Neuronal stem cell (in vitro differentiated cells): ENCODE measurements at regions not wholly inside any gene's neighbourhood (a gene's known extent, or its start where the extent isn't known, plus 50 kb on each side); places are given as distances from the start of the nearest gene placed in this dataset.

Source experiments
- DNase-seq: peaks from one replicate; pipeline ENCODE4 v3.0.0-alpha.2; 2013; ENCODE audit warnings: low spot score
- H2AFZ ChIP-seq: one replicate; pipeline ENCODE4 v1.6.1; 2013; ENCODE audit warnings: mild to moderate bottlenecking, low read length, inconsistent platforms
- H2AK5ac ChIP-seq: 2 replicates; pipeline ENCODE4 v1.6.1; 2013; ENCODE audit warnings: low read depth, mild to moderate bottlenecking, inconsistent platforms, low read length, moderate library complexity, mixed read lengths
- H2BK120ac ChIP-seq: 2 replicates; pipeline ENCODE4 v1.6.1; 2013; ENCODE audit warnings: low read depth, mild to moderate bottlenecking, inconsistent platforms, low read length, moderate library complexity, mixed read lengths
- H2BK12ac ChIP-seq: one replicate; pipeline ENCODE4 v1.6.1; 2013; ENCODE audit warnings: low read length, inconsistent platforms
- H2BK15ac ChIP-seq: 2 replicates; pipeline ENCODE4 v1.6.1; 2013; ENCODE audit warnings: mild to moderate bottlenecking, low read length, inconsistent platforms, mixed read lengths
- H2BK5ac ChIP-seq: one replicate; pipeline ENCODE4 v1.6.1; 2013; ENCODE audit warnings: inconsistent platforms, mild to moderate bottlenecking, low read length, moderate library complexity
- H3K14ac ChIP-seq: one replicate; pipeline ENCODE4 v1.6.1; 2013; ENCODE audit warnings: low read length, inconsistent platforms
- H3K18ac ChIP-seq: 2 replicates; pipeline ENCODE4 v1.6.1; 2013; ENCODE audit warnings: low read length, inconsistent platforms
- H3K23ac ChIP-seq: 2 replicates; pipeline ENCODE4 v1.6.1; 2013; ENCODE audit warnings: low read depth, mild to moderate bottlenecking, mixed read lengths, low read length, inconsistent platforms; ENCODE audit not compliant: poor library complexity
- H3K27ac ChIP-seq: replicated peaks from 3 replicates; pipeline ENCODE4 v1.5.1; 2013; ENCODE audit warnings: low read length, inconsistent platforms
- H3K27me3 ChIP-seq, 3 experiments: 2 replicates each; pipeline ENCODE4 v1.6.1; 2013; ENCODE audit warnings: low read length in 3 of 3, mild to moderate bottlenecking in 2 of 3, inconsistent platforms in 1 of 3, low read depth in 1 of 3, mixed read lengths in 1 of 3, moderate library complexity in 1 of 3; ENCODE audit not compliant: control insufficient read depth in 3 of 3, insufficient read depth in 3 of 3
- H3K36me3 ChIP-seq, 2 donors: replicated peaks in 1 of 2; 2 replicates each; pipeline ENCODE4 v1.6.1; 2013; ENCODE audit warnings: low read length in 2 of 2; ENCODE audit not compliant: control insufficient read depth in 2 of 2, insufficient read depth in 2 of 2
- H3K4ac ChIP-seq: 2 replicates; pipeline ENCODE4 v1.6.1; 2013; ENCODE audit warnings: inconsistent platforms, mild to moderate bottlenecking, low read length, moderate library complexity
- H3K4me1 ChIP-seq, 2 donors: 1 replicate in 1 of 2; 2 replicates in 1 of 2; pipeline ENCODE4 v1.6.1; 2013; ENCODE audit warnings: low read length in 2 of 2, low read depth in 1 of 2; ENCODE audit not compliant: control insufficient read depth in 2 of 2, insufficient read depth in 1 of 2
- H3K4me2 ChIP-seq: one replicate; pipeline ENCODE4 v1.6.1; 2013; ENCODE audit warnings: mild to moderate bottlenecking, low read length, inconsistent platforms; ENCODE audit not compliant: insufficient read depth, poor library complexity, severe bottlenecking
- H3K4me3 ChIP-seq, 2 donors: 2 replicates each; pipeline ENCODE4 v1.5.1; 2013; ENCODE audit warnings: low read length in 2 of 2, mild to moderate bottlenecking in 2 of 2, inconsistent platforms in 1 of 2, moderate library complexity in 1 of 2
- H3K79me1 ChIP-seq: one replicate; pipeline ENCODE4 v1.6.1; 2013; ENCODE audit warnings: low read depth, mild to moderate bottlenecking, inconsistent platforms, low read length, moderate library complexity
- H3K9ac ChIP-seq: one replicate; pipeline ENCODE4 v1.6.1; 2013; ENCODE audit warnings: mild to moderate bottlenecking, low read depth, low read length, inconsistent platforms; ENCODE audit not compliant: poor library complexity
- H3K9me3 ChIP-seq, 2 donors: replicated peaks in 1 of 2; 2 replicates each; pipeline versions ENCODE3 to v1.6.1; 2013; ENCODE audit warnings: low read length in 2 of 2, mild to moderate bottlenecking in 2 of 2, inconsistent platforms in 1 of 2, low read depth in 1 of 2, mixed read lengths in 1 of 2, moderate library complexity in 1 of 2; ENCODE audit not compliant: control insufficient read depth in 2 of 2, insufficient read depth in 1 of 2
- H4K8ac ChIP-seq: one replicate; pipeline ENCODE4 v1.6.1; 2013; ENCODE audit warnings: low read depth, mild to moderate bottlenecking, inconsistent platforms, low read length, moderate library complexity
- H4K91ac ChIP-seq: one replicate; pipeline ENCODE4 v1.6.1; 2013; ENCODE audit warnings: low read length, low read depth, mild to moderate bottlenecking, inconsistent platforms; ENCODE audit not compliant: poor library complexity
- WGBS, 2 donors: extraction: QIAGEN DNeasy Blood & Tissue Kit; methylation state at CpG; one replicate each; pipeline ENCODE4 v1.1.7; 2013; ENCODE audit warnings: missing lambda C conversion rate in 2 of 2, mixed read lengths in 1 of 2; ENCODE audit not compliant: insufficient read length in 2 of 2, insufficient replicate concordance in 1 of 2; ENCODE audit errors: extremely low coverage in 2 of 2; 5-methylcytosine and 5-hydroxymethylcytosine counted together

DNA sequence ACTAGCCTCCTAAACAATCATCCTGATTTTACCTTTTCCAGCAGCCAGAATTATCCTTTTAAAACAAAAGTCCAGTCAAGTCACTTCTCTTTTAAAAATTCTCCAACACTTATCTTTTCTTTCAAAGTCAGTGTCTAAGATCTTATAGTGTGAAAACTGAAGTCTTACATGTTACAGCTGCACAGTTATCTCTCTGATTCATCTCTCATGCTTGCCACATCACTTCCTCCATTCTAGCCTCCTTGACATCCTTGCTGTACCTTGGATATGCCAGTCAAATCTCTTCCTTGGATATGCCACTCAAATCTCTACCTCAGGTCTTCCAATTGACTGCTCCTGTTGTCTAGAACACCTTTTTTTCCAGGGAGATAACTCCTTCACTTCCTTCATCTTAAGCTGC lies 361.7 kb upstream of the FTMT start:
- H4K91ac ChIP-seq, result no peak overlapping the region
- no peak overlapping the region for H2BK15ac ChIP-seq
- no peaks in the 10 kb centered on the region for H3K79me1 ChIP-seq
- no peak overlapping the region for H3K9ac ChIP-seq
- H3K4ac ChIP-seq, result no peak overlapping the region
- no peaks in the 10 kb centered on the region for H3K27me3 ChIP-seq
- H2BK120ac ChIP-seq, result no peak overlapping the region
- no peak for DNase-seq
- H3K9me3 ChIP-seq, result no peaks in the 10 kb centered on the region
- H3K23ac ChIP-seq, result no peak overlapping the region
- H3K4me1 ChIP-seq, result no peaks in the 10 kb centered on the region
- no peak overlapping the region for H2BK12ac ChIP-seq
- no peak overlapping the region for H3K4me3 ChIP-seq
- H2BK5ac ChIP-seq, result no peak overlapping the region
- no peak overlapping the region for H3K27ac ChIP-seq
- no peak overlapping the region for H4K8ac ChIP-seq
- no peak overlapping the region for H3K14ac ChIP-seq
- H3K18ac ChIP-seq, result no peak overlapping the region
- H3K4me2 ChIP-seq, result no peak overlapping the region
- no peak overlapping the region for H2AK5ac ChIP-seq
- no peak overlapping the region for H2AFZ ChIP-seq
- no peaks in the 10 kb centered on the region for H3K36me3 ChIP-seq

DNA sequence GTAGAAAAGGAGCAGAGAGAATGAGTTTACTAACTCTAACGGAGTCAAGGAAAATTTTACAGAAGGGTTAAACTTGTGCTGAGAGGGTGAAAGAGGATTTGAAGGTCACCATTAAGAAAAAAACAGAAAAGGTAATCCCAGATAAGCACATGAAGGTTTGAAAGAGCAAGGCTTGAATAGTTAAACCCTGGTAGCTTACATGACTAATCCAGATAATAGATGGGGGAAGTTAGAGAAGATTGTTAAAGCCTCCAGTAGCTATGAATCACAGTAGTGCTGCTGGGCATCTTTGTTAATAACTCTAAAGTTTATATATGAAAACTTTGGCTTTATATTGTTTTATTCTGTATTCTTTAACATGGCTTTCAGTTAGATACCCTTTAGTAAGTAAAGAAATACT lies 354.5 kb upstream of the FTMT start:
- Histone ChIP-seq H2BK15ac (no peak overlapping the region), H2BK5ac (no peak overlapping the region), H3K23ac (no peak overlapping the region), H2BK120ac (no peak overlapping the region), H3K27me3 (no peaks in the 10 kb centered on the region), H4K91ac (no peak overlapping the region), H3K27ac (no peak overlapping the region), H3K4me2 (no peak overlapping the region), H3K4ac (no peak overlapping the region), H4K8ac (no peak overlapping the region), H3K9me3 (no peaks in the 10 kb centered on the region), H3K79me1 (no peaks in the 10 kb centered on the region), H3K36me3 (no peaks in the 10 kb centered on the region), H3K9ac (no peak overlapping the region), H3K14ac (no peak overlapping the region), H2BK12ac (no peak overlapping the region), H3K18ac (no peak overlapping the region), H2AFZ (no peak overlapping the region), H3K4me3 (no peak overlapping the region), H3K4me1 (peaks cover 0 to 5% of the 10 kb centered on the region in 2 donors), H2AK5ac (no peak overlapping the region)
- DNase-seq, result no peak
- no CpG with 5 or more reads among the region's 1 CpG for WGBS, 2 donors

DNA sequence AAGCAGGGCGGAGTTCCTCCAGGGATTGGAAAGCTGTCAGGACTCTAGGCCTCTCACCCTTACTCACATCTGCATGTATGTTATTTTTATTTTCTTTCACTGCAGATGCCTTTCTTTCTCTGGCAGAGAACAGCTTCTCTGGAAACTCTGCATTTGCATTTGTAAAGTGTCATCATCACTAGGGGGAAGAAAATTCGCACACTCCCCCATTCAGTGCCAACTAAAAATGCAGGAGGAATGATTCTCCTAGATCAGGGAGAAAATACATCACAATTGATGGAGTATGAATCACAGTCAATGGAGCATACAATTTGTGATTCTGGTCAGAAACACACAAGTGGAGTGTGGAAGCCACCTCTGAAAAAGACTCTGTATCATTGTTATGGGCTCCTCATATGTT lies 351.4 kb upstream of the FTMT start:
- Histone ChIP-seq H3K9me3 (no peaks in the 10 kb centered on the region), H3K79me1 (no peaks in the 10 kb centered on the region), H2BK120ac (no peak overlapping the region), H2AFZ (peak overlapping the region; percentile 32), H2BK5ac (no peak overlapping the region), H3K36me3 (no peaks in the 10 kb centered on the region), H4K91ac (no peak overlapping the region), H3K27ac (no peak overlapping the region), H3K14ac (no peak overlapping the region), H3K9ac (no peak overlapping the region), H3K4ac (no peak overlapping the region), H2BK15ac (no peak overlapping the region), H3K4me1 (peaks cover 0 to 5% of the 10 kb centered on the region in 2 donors), H2AK5ac (no peak overlapping the region), H3K4me3 (no peak overlapping the region), H4K8ac (no peak overlapping the region), H3K18ac (no peak overlapping the region), H2BK12ac (no peak overlapping the region), H3K4me2 (no peak overlapping the region), H3K27me3 (no peaks in the 10 kb centered on the region), H3K23ac (no peak overlapping the region)
- no peak for DNase-seq
- WGBS, 2 donors, result no CpG with 5 or more reads among the region's 2 CpGs

DNA sequence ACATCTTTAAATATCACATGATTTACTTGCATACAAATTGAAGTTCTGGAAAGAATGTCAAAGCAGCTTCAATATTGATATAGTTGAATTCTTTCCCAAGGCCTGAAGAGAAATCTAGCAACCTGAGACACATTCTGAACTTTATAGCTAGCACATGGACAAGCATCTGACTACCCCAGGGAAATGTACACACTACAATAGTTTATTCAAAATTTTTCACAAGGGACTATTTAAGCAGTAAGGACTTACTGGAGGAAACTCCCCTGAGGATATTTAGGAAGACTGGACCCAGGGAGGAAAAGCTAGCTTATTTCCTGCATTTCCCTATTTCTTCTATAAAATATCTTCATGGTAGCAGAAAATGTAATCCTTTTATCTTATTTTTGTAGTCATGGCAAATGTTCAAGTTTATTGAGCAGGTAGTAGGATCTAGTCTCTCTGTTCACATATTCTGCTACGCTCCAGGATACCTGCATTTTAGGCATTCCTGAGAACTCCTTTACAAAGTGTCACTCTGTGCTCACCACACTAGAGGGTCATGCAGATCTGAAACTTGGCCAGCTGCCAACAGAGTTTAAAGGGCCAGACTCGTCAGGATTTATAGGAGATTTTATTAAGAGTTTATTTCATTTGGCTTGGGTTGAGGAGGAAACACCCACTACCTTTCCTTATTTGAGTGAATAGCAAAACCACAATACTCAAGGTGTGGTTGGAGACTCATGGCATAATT lies 348.4 kb upstream of the FTMT start:
- no CpG with 5 or more reads among the region's 2 CpGs for WGBS, 2 donors
- H3K18ac ChIP-seq, result no peak overlapping the region
- H3K4me3 ChIP-seq, result no peak overlapping the region
- peaks cover 0 to 5% of the 10 kb centered on the region in 2 donors for H3K4me1 ChIP-seq
- DNase-seq, result peak; percentile 14
- no peaks in the 10 kb centered on the region for H3K9me3 ChIP-seq
- H3K27ac ChIP-seq, result no peak overlapping the region
- H2BK5ac ChIP-seq, result no peak overlapping the region
- no peak overlapping the region for H3K14ac ChIP-seq
- H4K91ac ChIP-seq, result no peak overlapping the region
- H3K27me3 ChIP-seq, result no peaks in the 10 kb centered on the region
- H3K36me3 ChIP-seq, result no peaks in the 10 kb centered on the region
- H2AFZ ChIP-seq, result no peak overlapping the region
- H2BK15ac ChIP-seq, result no peak overlapping the region
- H2BK120ac ChIP-seq, result no peak overlapping the region
- H3K79me1 ChIP-seq, result no peaks in the 10 kb centered on the region
- no peak overlapping the region for H3K4ac ChIP-seq
- no peak overlapping the region for H3K4me2 ChIP-seq
- H3K9ac ChIP-seq, result no peak overlapping the region
- H3K23ac ChIP-seq, result no peak overlapping the region
- no peak overlapping the region for H4K8ac ChIP-seq
- no peak overlapping the region for H2BK12ac ChIP-seq
- no peak overlapping the region for H2AK5ac ChIP-seq
